Peyer's patch (tissue), 4 donors: ENCODE measurements at regions not wholly inside any gene's neighbourhood (a gene's known extent, or its start where the extent isn't known, plus 50 kb on each side); places are given as distances from the start of the nearest gene placed in this dataset.

Experiments used
- POLR2A ChIP-seq, 2 donors: fragments of 450-650 bp; IDR thresholded peaks; one replicate each; pipeline ENCODE4 v1.5.1; 2017; ENCODE audit warnings: antibody characterized with exemption in 2 of 2, mild to moderate bottlenecking in 2 of 2, moderate library complexity in 2 of 2
- TF ChIP-seq, protein P1 (sequence below), 6 experiments: fragments of 450-650 bp in 4 of 6; fragments of 200-600 bp in 2 of 6; sonication (generic) in 1 of 6; IDR thresholded peaks; one replicate each; pipeline ENCODE4 v1.5.1; 2017 to 2019; ENCODE audit warnings: antibody characterized with exemption in 6 of 6, mild to moderate bottlenecking in 3 of 6, moderate library complexity in 1 of 6

DNA sequence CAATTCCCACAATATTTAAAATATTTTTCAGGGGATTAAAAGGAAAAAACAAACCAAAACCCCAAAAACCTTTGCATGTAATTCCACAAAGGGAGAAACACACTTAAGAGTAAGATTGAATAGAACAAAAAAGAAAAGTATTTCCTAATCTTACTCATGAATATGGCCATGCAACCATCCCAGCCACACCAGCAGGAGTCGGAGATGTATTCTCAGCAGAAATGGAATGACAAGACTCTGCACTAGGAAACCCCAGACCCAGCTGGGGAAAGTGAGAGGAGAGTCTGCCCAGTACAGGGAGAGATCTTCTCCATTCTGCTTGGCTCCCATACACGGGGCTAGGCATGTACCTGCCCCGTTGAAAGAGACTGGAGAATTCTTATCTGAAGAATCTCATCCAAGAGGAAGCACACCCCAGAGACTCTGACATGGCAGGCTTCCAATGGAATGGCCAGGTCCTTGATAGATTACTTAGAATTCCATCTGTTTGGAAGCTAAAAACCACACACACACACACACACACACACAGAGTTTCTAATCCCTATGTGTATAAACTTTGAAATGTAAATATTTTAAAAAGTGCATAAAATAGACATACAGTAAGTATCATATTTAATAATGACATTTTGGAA is 118.8 kb downstream of the GADD45G start:
- TF ChIP-seq, protein P1, sequence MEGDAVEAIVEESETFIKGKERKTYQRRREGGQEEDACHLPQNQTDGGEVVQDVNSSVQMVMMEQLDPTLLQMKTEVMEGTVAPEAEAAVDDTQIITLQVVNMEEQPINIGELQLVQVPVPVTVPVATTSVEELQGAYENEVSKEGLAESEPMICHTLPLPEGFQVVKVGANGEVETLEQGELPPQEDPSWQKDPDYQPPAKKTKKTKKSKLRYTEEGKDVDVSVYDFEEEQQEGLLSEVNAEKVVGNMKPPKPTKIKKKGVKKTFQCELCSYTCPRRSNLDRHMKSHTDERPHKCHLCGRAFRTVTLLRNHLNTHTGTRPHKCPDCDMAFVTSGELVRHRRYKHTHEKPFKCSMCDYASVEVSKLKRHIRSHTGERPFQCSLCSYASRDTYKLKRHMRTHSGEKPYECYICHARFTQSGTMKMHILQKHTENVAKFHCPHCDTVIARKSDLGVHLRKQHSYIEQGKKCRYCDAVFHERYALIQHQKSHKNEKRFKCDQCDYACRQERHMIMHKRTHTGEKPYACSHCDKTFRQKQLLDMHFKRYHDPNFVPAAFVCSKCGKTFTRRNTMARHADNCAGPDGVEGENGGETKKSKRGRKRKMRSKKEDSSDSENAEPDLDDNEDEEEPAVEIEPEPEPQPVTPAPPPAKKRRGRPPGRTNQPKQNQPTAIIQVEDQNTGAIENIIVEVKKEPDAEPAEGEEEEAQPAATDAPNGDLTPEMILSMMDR (IDR thresholded peaks at IDR 0.05) = no peak
- no peak for TF ChIP-seq POLR2A (IDR thresholded peaks at IDR 0.05)
